ENCODE measurements at regions not wholly inside any gene's neighbourhood (a gene's known extent, or its start where the extent isn't known, plus 50 kb on each side); places are given as distances from the start of the nearest gene placed in this dataset.

GRCh38 chr1:48105165-48105564, 108.0 kb upstream of the TRABD2B start:
- POLR2A ChIA-PET = interaction anchor here (0.6 kb wide), 1 partner anchor 12 kb away, joined by 4 read pairs; no protein-coding TSS in a partner anchor

DNA sequence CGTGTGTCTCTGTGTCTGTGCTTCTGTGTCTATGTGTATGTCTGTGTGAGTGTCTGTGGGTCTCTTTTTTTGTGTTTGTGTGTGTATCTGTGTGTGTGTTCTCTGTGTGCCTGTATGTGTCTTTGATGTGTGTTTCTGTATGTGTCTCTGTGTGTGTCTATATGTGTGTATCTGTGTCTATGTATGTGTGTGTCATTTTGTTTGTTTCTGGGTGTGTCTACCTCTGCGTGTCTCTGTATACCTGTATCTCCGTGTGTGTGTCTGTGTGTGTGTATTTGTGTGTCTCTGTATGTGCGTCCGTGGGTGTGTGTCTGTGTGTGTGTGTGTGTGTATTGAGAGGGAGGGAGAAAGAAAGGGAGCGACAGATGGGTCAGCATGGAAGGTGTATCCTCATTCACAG, 106.3 kb upstream of the TRABD2B start:
- Histone ChIP-seq H3K9me2 (ENCODE audit: insufficient read depth, low read length) (no peaks in the 10 kb centered on the region), H3K4me3 (ENCODE audit: low read depth, low read length, poor library complexity, severe bottlenecking) (no peak overlapping the region), H3K27ac (ENCODE audit: low read depth, low read length, poor library complexity, severe bottlenecking) (no peak overlapping the region), H3K79me2 (ENCODE audit: insufficient read depth, low read depth, low read length) (no peaks in the 10 kb centered on the region), H3K4me2 (ENCODE audit: low read length) (no peak overlapping the region), H3K36me3 (ENCODE audit: insufficient read depth, low read length) (no peaks in the 10 kb centered on the region), H3K9me3 (ENCODE audit: low read length) (no peaks in the 10 kb centered on the region), H4K20me1 (ENCODE audit: insufficient read depth, low read length) (no peaks in the 10 kb centered on the region), H3K4me1 (ENCODE audit: insufficient read depth, low read length, poor library complexity, severe bottlenecking) (no peaks in the 10 kb centered on the region), H2AFZ (ENCODE audit: low read length) (no peak overlapping the region)
- TF ChIP-seq CTCF (conservative IDR thresholded peaks at IDR 0.05; ENCODE audit: low read length) = no peak
- TF ChIP-seq EZH2phosphoT487 (IDR thresholded peaks at IDR 0.05; ENCODE audit: borderline replicate concordance, low read depth, low read length) = no peak
- DNase-seq (ENCODE audit: low spot score) = no peak
- intact Hi-C loops (cut with micrococcal nuclease; ENCODE audit: unreplicated experiment) = no loop called here
- POLR2A ChIA-PET = no interaction called here
- BruUV-seq (replicated peaks) = no TSS peak
- CTCF ChIA-PET (ENCODE audit: unreplicated experiment) = no interaction called here

More at GRCh38 chr1:48105165-48105564, 108.0 kb upstream of the TRABD2B start:
- no peak for DNase-seq (ENCODE audit: low spot score)
- no TSS peak for BruUV-seq (replicated peaks)
- intact Hi-C loops (cut with micrococcal nuclease; ENCODE audit: unreplicated experiment) = no loop called here
- H3K4me2 ChIP-seq (ENCODE audit: low read length) = no peak overlapping the region
- H3K9me2 ChIP-seq (ENCODE audit: insufficient read depth, low read length) = no peaks in the 10 kb centered on the region
- no peak overlapping the region for H3K27ac ChIP-seq (ENCODE audit: low read depth, low read length, poor library complexity, severe bottlenecking)
- no peaks in the 10 kb centered on the region for H3K4me1 ChIP-seq (ENCODE audit: insufficient read depth, low read length, poor library complexity, severe bottlenecking)
- H3K9me3 ChIP-seq (ENCODE audit: low read length) = no peaks in the 10 kb centered on the region
- H2AFZ ChIP-seq (ENCODE audit: low read length) = no peak overlapping the region
- H3K79me2 ChIP-seq (ENCODE audit: insufficient read depth, low read depth, low read length) = no peaks in the 10 kb centered on the region
- CTCF ChIA-PET (ENCODE audit: unreplicated experiment) = no interaction called here
- H3K4me3 ChIP-seq (ENCODE audit: low read depth, low read length, poor library complexity, severe bottlenecking) = no peak overlapping the region
- TF ChIP-seq EZH2phosphoT487 (IDR thresholded peaks at IDR 0.05; ENCODE audit: borderline replicate concordance, low read depth, low read length) (no peak), CTCF (conservative IDR thresholded peaks at IDR 0.05; ENCODE audit: low read length) (no peak)
- H3K36me3 ChIP-seq (ENCODE audit: insufficient read depth, low read length) = no peaks in the 10 kb centered on the region
- H4K20me1 ChIP-seq (ENCODE audit: insufficient read depth, low read length) = no peaks in the 10 kb centered on the region

- intact Hi-C loops (cut with micrococcal nuclease; ENCODE audit: unreplicated experiment) = no loop called here
- CTCF ChIA-PET (ENCODE audit: unreplicated experiment) = no interaction called here
- Histone ChIP-seq H4K20me1 (ENCODE audit: insufficient read depth, low read length) (no peaks in the 10 kb centered on the region), H3K27ac (ENCODE audit: low read depth, low read length, poor library complexity, severe bottlenecking) (no peak overlapping the region), H3K4me2 (ENCODE audit: low read length) (no peak overlapping the region), H3K36me3 (ENCODE audit: insufficient read depth, low read length) (no peaks in the 10 kb centered on the region), H3K4me1 (ENCODE audit: insufficient read depth, low read length, poor library complexity, severe bottlenecking) (no peaks in the 10 kb centered on the region), H3K9me3 (ENCODE audit: low read length) (no peaks in the 10 kb centered on the region), H3K79me2 (ENCODE audit: insufficient read depth, low read depth, low read length) (no peaks in the 10 kb centered on the region), H3K4me3 (ENCODE audit: low read depth, low read length, poor library complexity, severe bottlenecking) (no peak overlapping the region), H3K9me2 (ENCODE audit: insufficient read depth, low read length) (no peaks in the 10 kb centered on the region), H2AFZ (ENCODE audit: low read length) (no peak overlapping the region)
- BruUV-seq (replicated peaks) = no TSS peak
- TF ChIP-seq EZH2phosphoT487 (IDR thresholded peaks at IDR 0.05; ENCODE audit: borderline replicate concordance, low read depth, low read length) (no peak), CTCF (conservative IDR thresholded peaks at IDR 0.05; ENCODE audit: low read length) (no peak)
- no peak for DNase-seq (ENCODE audit: low spot score)
- POLR2A ChIA-PET = no interaction called here
Observed at GRCh38 chr1:48102766-48103165, 105.6 kb upstream of the TRABD2B start.
